K562 (cell line): ENCODE measurements at regions not wholly inside any gene's neighbourhood (a gene's known extent, or its start where the extent isn't known, plus 50 kb on each side); places are given as distances from the start of the nearest gene placed in this dataset.
A peak's percentile ranks its signal among the peaks of the same experiment; 100 is the strongest.

ENCODE experiments used
- ATAC-seq: fragments of 200-7000 bp; cut with Tn5 transposase; 3 replicates; pipeline ENCODE4 v1.9.1; 2020; ENCODE audit warnings: moderate library complexity
- BruUV-seq: library from RNA; stranded (reverse); fragments of 400-500 nt; replicated peaks from 2 replicates; lab custom pipeline; 2021; lab: Mats Ljungman, UMichigan
- CTCF ChIA-PET: fragments of 300-600 bp; formaldehyde crosslinking; extraction: SDS; loops from one replicate; lab custom pipeline; 2021; ENCODE audit warnings: low intra/inter-chr PET ratio; lab: Yijun Ruan, JAX
- POLR2A ChIA-PET: fragments of 300-600, 350-650 bp; sonication (Branson Sonifier 250); formaldehyde crosslinking; extraction: SDS; loops from one replicate; lab custom pipeline; 2021; ENCODE audit warnings: antibody characterized with exemption, inconsistent platforms; lab: Yijun Ruan, JAX
- DNase-seq, 4 experiments: peaks; one replicate each; pipeline versions ENCODE4 v3.0.0 to v3.0.0-alpha.2; 2011 to 2018; ENCODE audit warnings: low spot score in 3 of 4, mixed read lengths in 3 of 4; ENCODE audit errors: extremely low read depth in 1 of 4
- FAIRE-seq: peaks from 2 replicates; lab custom pipeline; 2011; peaks lifted over from hg19 to GRCh38; lab: Jason Lieb, UNC
- H2AFZ ChIP-seq: 2 replicates; pipeline ENCODE4 v1.6.0; 2011; ENCODE audit warnings: low read depth, low read length, control low read depth, inconsistent platforms
- H3K27ac ChIP-seq: fragments of 200-600 bp; 3 replicates; pipeline ENCODE4 v1.8.0; 2011; ENCODE audit warnings: low read depth, mild to moderate bottlenecking, control low read depth, inconsistent platforms, low read length, moderate library complexity, mixed read lengths; ENCODE audit errors: extremely low read depth
- H3K27me3 ChIP-seq, 2 experiments: fragments of 300-600 bp in 1 of 2; 2 replicates in 1 of 2; 3 replicates in 1 of 2; pipeline versions ENCODE4 v1.6.0 to v1.8.0; 2011; ENCODE audit warnings: inconsistent platforms in 2 of 2, low read length in 2 of 2, mild to moderate bottlenecking in 1 of 2, mixed read lengths in 1 of 2, moderate library complexity in 1 of 2; ENCODE audit not compliant: control insufficient read depth in 2 of 2, insufficient read depth in 2 of 2
- H3K36me3 ChIP-seq: fragments of 300-600 bp; 3 replicates; pipeline ENCODE4 v1.8.0; 2011; ENCODE audit warnings: mild to moderate bottlenecking, low read length, inconsistent platforms; ENCODE audit not compliant: control insufficient read depth, insufficient read depth
- H3K4me1 ChIP-seq, 2 experiments: fragments of 200-600 bp in 1 of 2; replicated peaks in 1 of 2; 2 replicates in 1 of 2; 3 replicates in 1 of 2; pipeline versions ENCODE4 v1.5.1 to v1.8.0; 2011; ENCODE audit warnings: inconsistent platforms in 2 of 2, low read length in 2 of 2, mild to moderate bottlenecking in 1 of 2, mixed read lengths in 1 of 2, moderate library complexity in 1 of 2; ENCODE audit not compliant: control insufficient read depth in 2 of 2, insufficient read depth in 2 of 2
- H3K4me2 ChIP-seq: 2 replicates; pipeline ENCODE4 v1.6.1; 2011; ENCODE audit warnings: low read length, control low read depth, inconsistent platforms, mixed read lengths; ENCODE audit not compliant: insufficient read depth
- H3K4me3 ChIP-seq: fragments of 200-600 bp; sonication (generic), shearing (Covaris generic); 2 replicates; pipeline ENCODE4 v1.5.1; 2016; ENCODE audit warnings: control low read depth, inconsistent platforms
- H3K79me2 ChIP-seq: fragments of 200-600 bp; 3 replicates; pipeline ENCODE4 v1.8.0; 2011; ENCODE audit warnings: low read length, inconsistent platforms; ENCODE audit not compliant: control insufficient read depth, insufficient read depth
- H3K9ac ChIP-seq, 2 experiments: 2 replicates each; pipeline versions ENCODE4 v1.6.0 to v1.6.1; 2011; ENCODE audit warnings: low read depth in 2 of 2, low read length in 2 of 2, control low read depth in 1 of 2, inconsistent platforms in 1 of 2, mild to moderate bottlenecking in 1 of 2, mixed read lengths in 1 of 2; ENCODE audit not compliant: insufficient read depth in 1 of 2
- H3K9me1 ChIP-seq: one replicate; pipeline ENCODE4 v1.6.0; 2011; ENCODE audit warnings: inconsistent platforms, mild to moderate bottlenecking, low read length, moderate library complexity; ENCODE audit not compliant: control insufficient read depth, insufficient read depth
- H3K9me3 ChIP-seq: replicated peaks from 2 replicates; pipeline ENCODE4 v1.5.1; 2011; ENCODE audit warnings: low read depth, low read length, inconsistent platforms; ENCODE audit not compliant: control insufficient read depth, insufficient read depth
- H4K20me1 ChIP-seq: replicated peaks from 2 replicates; pipeline ENCODE4 v1.6.1; 2011; ENCODE audit warnings: low read length, inconsistent platforms, mixed read lengths; ENCODE audit not compliant: control insufficient read depth, insufficient read depth
- DMBX1 ChIP-seq: fragments of 250-450 bp; sonication (Bioruptor Pico); IDR thresholded peaks from 2 replicates; pipeline ENCODE4 v1.8.0; 2022; ENCODE audit warnings: inconsistent platforms, mild to moderate bottlenecking, moderate library complexity, borderline replicate concordance
- ZFP36 ChIP-seq: fragments of 150-350 bp; IDR thresholded peaks from 2 replicates; pipeline ENCODE4 v1.6.1; 2018; ENCODE audit warnings: low read length, low read depth; ENCODE audit not compliant: partially characterized antibody
- WGBS: fragments of 100-300 bp; shearing (Covaris generic); methylation state at CpG from one replicate; pipeline ENCODE4 v1.1.6; 2016; ENCODE audit warnings: low coverage, mixed read lengths; ENCODE audit not compliant: insufficient coverage; ENCODE audit errors: missing lambda C conversion rate; 5-methylcytosine and 5-hydroxymethylcytosine counted together
- in situ Hi-C: fragments of 300-500 bp; cut with MboI; formaldehyde crosslinking; loops from 4 replicates; pipeline ENCODE4 v1.15.0; 2018; ENCODE audit warnings: inconsistent platforms, mixed read lengths
- intact Hi-C: fragments of 100-400 bp; cut with micrococcal nuclease; formaldehyde crosslinking; loops from 2 replicates; pipeline ENCODE4 v1.14.2; 2022
- TF ChIP-seq, protein P1 (sequence below): sonication (generic); formaldehyde crosslinking; IDR thresholded peaks from 2 replicates; pipeline ENCODE4 v1.8.0; 2023; ENCODE audit warnings: missing genetic modification reagents, mild to moderate bottlenecking, borderline replicate concordance

DNA sequence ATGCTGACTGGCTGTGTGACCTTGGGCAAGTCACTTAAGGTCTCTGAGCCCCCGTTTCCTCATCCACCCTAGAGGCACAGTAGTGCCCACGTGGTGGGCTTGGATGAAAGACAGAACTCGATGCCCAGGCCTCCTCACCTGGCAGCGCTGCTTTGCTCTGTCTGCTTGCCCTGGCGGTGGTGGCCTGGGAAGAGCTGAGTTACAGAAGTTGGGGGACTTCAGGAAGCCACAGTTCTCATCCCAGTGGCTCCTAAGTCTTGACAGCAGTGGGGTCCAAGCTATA is 171.5 kb upstream of the IER5L start:
- Histone ChIP-seq H3K36me3 (no peaks in the 10 kb centered on the region), H3K27ac (no peak overlapping the region), H2AFZ (no peak overlapping the region), H3K9ac (no peak overlapping the region), H3K4me1 (peaks cover 6 to 20% of the 10 kb centered on the region in 2 experiments; a peak in 3 of 5 replicates), H4K20me1 (no peaks in the 10 kb centered on the region; the same call in 1 of the 2 replicates)
- DNase-seq, result no peak
- CTCF ChIA-PET, result no interaction called here
- POLR2A ChIA-PET, result interaction anchor here (1.1 kb wide), 1 partner anchor 14 kb away, joined by 4 read pairs; no protein-coding TSS in a partner anchor
- peak; percentile 67 for TF ChIP-seq ZFP36
- no peak for TF ChIP-seq DMBX1
- TF ChIP-seq, protein P1, sequence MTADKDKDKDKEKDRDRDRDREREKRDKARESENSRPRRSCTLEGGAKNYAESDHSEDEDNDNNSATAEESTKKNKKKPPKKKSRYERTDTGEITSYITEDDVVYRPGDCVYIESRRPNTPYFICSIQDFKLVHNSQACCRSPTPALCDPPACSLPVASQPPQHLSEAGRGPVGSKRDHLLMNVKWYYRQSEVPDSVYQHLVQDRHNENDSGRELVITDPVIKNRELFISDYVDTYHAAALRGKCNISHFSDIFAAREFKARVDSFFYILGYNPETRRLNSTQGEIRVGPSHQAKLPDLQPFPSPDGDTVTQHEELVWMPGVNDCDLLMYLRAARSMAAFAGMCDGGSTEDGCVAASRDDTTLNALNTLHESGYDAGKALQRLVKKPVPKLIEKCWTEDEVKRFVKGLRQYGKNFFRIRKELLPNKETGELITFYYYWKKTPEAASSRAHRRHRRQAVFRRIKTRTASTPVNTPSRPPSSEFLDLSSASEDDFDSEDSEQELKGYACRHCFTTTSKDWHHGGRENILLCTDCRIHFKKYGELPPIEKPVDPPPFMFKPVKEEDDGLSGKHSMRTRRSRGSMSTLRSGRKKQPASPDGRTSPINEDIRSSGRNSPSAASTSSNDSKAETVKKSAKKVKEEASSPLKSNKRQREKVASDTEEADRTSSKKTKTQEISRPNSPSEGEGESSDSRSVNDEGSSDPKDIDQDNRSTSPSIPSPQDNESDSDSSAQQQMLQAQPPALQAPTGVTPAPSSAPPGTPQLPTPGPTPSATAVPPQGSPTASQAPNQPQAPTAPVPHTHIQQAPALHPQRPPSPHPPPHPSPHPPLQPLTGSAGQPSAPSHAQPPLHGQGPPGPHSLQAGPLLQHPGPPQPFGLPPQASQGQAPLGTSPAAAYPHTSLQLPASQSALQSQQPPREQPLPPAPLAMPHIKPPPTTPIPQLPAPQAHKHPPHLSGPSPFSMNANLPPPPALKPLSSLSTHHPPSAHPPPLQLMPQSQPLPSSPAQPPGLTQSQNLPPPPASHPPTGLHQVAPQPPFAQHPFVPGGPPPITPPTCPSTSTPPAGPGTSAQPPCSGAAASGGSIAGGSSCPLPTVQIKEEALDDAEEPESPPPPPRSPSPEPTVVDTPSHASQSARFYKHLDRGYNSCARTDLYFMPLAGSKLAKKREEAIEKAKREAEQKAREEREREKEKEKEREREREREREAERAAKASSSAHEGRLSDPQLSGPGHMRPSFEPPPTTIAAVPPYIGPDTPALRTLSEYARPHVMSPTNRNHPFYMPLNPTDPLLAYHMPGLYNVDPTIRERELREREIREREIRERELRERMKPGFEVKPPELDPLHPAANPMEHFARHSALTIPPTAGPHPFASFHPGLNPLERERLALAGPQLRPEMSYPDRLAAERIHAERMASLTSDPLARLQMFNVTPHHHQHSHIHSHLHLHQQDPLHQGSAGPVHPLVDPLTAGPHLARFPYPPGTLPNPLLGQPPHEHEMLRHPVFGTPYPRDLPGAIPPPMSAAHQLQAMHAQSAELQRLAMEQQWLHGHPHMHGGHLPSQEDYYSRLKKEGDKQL, result no peak
- TF ChIP-seq, all 486 proteins: peak for 1
- Histone ChIP-seq H3K4me3 (no peak overlapping the region), H3K27me3 (no peaks in the 10 kb centered on the region; a peak in 1 of 5 replicates), H3K9me3 (no peaks in the 10 kb centered on the region), H3K9me1 (no peaks in the 10 kb centered on the region), H3K79me2 (no peaks in the 10 kb centered on the region), H3K4me2 (no peak overlapping the region)
- WGBS, result 14% methylated on average over 5 of the region's 5 CpGs
- intact Hi-C loops, result loop anchor here (10.0 kb wide), 1 partner anchor 145 kb away; no protein-coding TSS in a partner anchor
- in situ Hi-C loops, result loop anchor here (25.0 kb wide), 1 partner anchor 263 kb away; the partner anchor contains the start of gene C9orf50
- ATAC-seq (no peak), FAIRE-seq (no peak)
- no TSS peak for BruUV-seq
